ENCODE measurements at regions not wholly inside any gene's neighbourhood (a gene's known extent, or its start where the extent isn't known, plus 50 kb on each side); places are given as distances from the start of the nearest gene placed in this dataset.

DNA sequence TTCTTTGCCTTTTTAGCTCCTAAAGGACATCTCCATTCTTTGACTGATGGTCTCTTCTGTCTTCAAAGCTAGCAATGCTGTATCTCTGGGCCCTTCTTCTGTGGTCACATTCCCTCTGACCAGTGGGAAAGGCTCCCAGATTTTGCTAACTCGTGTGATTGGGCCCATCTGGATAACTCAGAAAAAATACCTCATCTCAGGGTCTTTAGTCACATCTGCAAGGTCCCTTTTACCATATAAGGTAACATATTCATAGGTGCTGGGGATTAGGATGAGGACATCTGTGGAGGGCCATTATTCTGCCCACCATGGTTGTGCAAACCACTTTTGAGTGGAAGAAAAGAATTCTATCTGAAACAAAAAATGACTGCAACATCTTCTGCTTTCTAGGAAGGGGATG, 76.3 kb upstream of the MAMDC2 start:
- intact Hi-C loops (cut with DNase I), result no loop called here
- no peaks in the 10 kb centered on the region for H3K27me3 ChIP-seq
- no peaks in the 10 kb centered on the region for H3K9me3 ChIP-seq
- no peak overlapping the region for H3K4me3 ChIP-seq
- H3K4me1 ChIP-seq, result peaks cover 0 to 2% of the 10 kb centered on the region in 2 donors
- TF ChIP-seq, protein P1, sequence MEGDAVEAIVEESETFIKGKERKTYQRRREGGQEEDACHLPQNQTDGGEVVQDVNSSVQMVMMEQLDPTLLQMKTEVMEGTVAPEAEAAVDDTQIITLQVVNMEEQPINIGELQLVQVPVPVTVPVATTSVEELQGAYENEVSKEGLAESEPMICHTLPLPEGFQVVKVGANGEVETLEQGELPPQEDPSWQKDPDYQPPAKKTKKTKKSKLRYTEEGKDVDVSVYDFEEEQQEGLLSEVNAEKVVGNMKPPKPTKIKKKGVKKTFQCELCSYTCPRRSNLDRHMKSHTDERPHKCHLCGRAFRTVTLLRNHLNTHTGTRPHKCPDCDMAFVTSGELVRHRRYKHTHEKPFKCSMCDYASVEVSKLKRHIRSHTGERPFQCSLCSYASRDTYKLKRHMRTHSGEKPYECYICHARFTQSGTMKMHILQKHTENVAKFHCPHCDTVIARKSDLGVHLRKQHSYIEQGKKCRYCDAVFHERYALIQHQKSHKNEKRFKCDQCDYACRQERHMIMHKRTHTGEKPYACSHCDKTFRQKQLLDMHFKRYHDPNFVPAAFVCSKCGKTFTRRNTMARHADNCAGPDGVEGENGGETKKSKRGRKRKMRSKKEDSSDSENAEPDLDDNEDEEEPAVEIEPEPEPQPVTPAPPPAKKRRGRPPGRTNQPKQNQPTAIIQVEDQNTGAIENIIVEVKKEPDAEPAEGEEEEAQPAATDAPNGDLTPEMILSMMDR (IDR thresholded peaks at IDR 0.05), result no peak
- no peak for DNase-seq (ENCODE audit: low spot score in 2 of 2)
- no peak overlapping the region for H3K27ac ChIP-seq
- no peaks in the 10 kb centered on the region for H3K36me3 ChIP-seq

DNA sequence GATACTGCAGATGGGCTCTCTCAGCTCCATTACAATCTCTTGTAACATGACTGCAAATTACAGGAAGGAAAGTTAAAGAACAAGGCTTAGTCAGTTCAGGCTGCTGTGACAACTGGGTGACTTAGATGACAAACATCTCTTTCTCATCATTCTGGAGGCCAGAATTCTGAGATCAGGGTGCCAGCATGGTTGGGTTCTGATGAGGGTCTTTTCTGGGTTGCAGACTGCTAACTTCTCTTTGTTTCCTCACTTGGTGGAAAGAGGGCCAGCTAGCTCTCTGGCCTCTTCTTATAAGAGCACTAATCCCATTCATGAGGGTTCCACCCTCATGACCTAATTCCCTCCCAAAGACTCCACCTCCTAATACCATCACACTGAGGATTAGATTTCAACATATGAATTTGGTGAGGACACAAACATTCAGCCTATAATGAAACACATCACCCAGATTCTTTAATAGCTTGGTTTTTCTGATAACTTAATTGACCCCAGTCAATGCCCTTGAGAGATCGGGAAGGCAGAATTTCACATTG, 73.6 kb upstream of the MAMDC2 start:
- no peak for DNase-seq (ENCODE audit: low spot score in 2 of 2)
- intact Hi-C loops (cut with DNase I), result loop anchor here (5.0 to 10.0 kb wide), 3 partner anchors 72 to 645 kb away; partner anchors contain the start of gene MAMDC2
- Histone ChIP-seq H3K27me3 (no peaks in the 10 kb centered on the region), H3K36me3 (no peaks in the 10 kb centered on the region), H3K4me3 (no peak overlapping the region), H3K27ac (no peak overlapping the region), H3K4me1 (peaks cover 0 to 2% of the 10 kb centered on the region in 2 donors), H3K9me3 (no peaks in the 10 kb centered on the region)
- TF ChIP-seq, protein P1 (IDR thresholded peaks at IDR 0.05), result no peak

DNA sequence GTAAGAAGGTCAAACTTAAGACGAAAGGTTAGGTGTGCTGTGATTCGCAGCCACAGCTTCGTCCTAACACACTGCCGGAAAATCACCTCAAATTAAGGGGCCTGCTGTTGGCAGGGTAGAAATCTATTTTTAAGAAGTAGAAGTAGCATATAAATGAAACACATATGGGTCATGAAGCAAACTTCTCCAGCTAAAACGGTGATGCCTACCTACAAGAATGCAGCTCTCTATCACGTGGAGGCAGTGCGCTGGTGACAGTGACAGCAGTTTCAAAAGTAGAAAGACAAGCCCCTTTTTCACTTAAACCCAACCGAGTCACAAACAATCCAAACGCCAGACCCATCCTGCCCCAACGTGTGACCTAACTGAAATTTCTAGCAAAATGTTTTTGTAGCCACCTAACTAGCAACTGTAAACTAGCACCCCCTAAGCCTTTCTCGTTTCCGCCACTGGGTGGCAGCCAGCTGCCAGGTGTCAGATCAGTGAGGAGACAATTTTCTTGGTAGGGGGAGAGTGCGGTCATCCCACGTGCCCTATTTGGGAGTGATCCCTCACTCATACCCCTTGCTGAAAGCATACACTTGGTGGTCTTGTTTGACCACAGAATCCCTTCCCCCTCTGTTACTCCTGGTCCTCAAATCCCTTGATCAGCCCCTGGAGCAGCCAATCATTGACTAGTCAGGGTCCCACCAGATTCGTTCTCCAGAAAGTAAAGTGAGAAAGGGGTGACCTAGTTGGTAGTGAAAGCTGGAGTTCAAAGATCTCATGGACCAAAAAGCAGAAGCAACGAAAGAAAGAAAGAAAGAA, 71.8 kb upstream of the MAMDC2 start:
- Histone ChIP-seq H3K9me3 (no peaks in the 10 kb centered on the region), H3K4me3 (no peak overlapping the region), H3K4me1 (no peaks in the 10 kb centered on the region), H3K27ac (no peak overlapping the region), H3K27me3 (no peaks in the 10 kb centered on the region), H3K36me3 (no peaks in the 10 kb centered on the region)
- intact Hi-C loops (cut with DNase I), result loop anchor here (1.0 to 10.0 kb wide), 4 partner anchors 70 to 643 kb away; partner anchors contain the start of gene MAMDC2
- DNase-seq (ENCODE audit: low spot score in 2 of 2), result peak; percentile 24 to 83
- TF ChIP-seq, protein P1 (IDR thresholded peaks at IDR 0.05), result peak; percentile 71 to 87 (median 86)

DNA sequence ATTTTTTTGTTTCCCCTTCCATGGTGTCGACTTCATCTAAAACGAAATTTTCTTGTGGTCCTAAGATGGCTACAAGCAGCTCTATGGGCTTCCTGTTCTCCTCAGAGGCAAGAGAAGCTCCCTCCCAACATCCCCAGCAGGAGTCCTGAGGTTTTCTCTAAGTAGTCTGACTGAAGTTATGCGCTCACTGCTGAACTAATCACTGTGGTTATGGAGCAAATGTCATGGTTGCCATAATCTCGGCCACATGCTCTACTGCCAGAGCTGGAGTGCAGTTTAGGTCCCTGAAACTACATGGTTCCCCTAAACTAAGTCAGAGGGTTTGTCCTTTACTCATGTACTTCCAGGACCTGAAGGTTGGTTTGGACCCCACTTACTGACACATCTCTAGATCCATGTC, 68.0 kb upstream of the MAMDC2 start:
- no peaks in the 10 kb centered on the region for H3K9me3 ChIP-seq
- no peaks in the 10 kb centered on the region for H3K27me3 ChIP-seq
- no peak for DNase-seq (ENCODE audit: low spot score in 2 of 2)
- no peak overlapping the region for H3K4me3 ChIP-seq
- intact Hi-C loops (cut with DNase I), result loop anchor here (10.0 kb wide), 1 partner anchor 639 kb away; no protein-coding TSS in a partner anchor
- TF ChIP-seq, protein P1 (IDR thresholded peaks at IDR 0.05), result no peak
- no peaks in the 10 kb centered on the region for H3K36me3 ChIP-seq
- H3K4me1 ChIP-seq, result no peaks in the 10 kb centered on the region
- H3K27ac ChIP-seq, result no peak overlapping the region

DNA sequence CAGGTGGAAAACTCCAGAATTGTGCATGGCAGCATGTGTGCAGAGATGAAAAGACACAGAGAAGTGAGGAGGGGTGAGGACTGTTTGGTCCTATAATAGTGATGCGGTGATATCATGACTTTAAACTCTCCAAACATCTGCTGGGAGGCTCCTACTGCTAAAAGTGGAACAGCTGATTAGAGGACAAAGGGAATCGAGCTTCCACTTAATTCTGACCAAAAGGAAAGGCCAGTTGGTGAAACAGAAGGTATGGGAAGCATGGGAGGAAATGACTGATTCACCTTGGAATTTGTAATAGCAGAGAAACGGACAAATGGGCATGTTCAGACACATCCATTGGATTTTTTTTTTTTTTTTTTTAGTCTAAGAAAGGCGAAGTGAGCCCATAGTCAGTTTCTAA, 67.5 kb upstream of the MAMDC2 start:
- TF ChIP-seq, protein P1 (IDR thresholded peaks at IDR 0.05), result no peak
- Histone ChIP-seq H3K9me3 (no peaks in the 10 kb centered on the region), H3K36me3 (no peaks in the 10 kb centered on the region), H3K4me3 (no peak overlapping the region), H3K27me3 (no peaks in the 10 kb centered on the region), H3K27ac (no peak overlapping the region), H3K4me1 (no peaks in the 10 kb centered on the region)
- no peak for DNase-seq (ENCODE audit: low spot score in 2 of 2)
- intact Hi-C loops (cut with DNase I), result loop anchor here (10.0 kb wide), 1 partner anchor 639 kb away; no protein-coding TSS in a partner anchor

All from ascending aorta (tissue), 2 donors.